NCI-H2081 (cell line): ENCODE measurements at regions not wholly inside any gene's neighbourhood (a gene's known extent, or its start where the extent isn't known, plus 50 kb on each side); places are given as distances from the start of the nearest gene placed in this dataset.

Experiments
- DNase-seq, 2 experiments: peaks; one replicate each; lab custom pipeline; 2025; lab: John Stamatoyannopoulos, UW

DNA sequence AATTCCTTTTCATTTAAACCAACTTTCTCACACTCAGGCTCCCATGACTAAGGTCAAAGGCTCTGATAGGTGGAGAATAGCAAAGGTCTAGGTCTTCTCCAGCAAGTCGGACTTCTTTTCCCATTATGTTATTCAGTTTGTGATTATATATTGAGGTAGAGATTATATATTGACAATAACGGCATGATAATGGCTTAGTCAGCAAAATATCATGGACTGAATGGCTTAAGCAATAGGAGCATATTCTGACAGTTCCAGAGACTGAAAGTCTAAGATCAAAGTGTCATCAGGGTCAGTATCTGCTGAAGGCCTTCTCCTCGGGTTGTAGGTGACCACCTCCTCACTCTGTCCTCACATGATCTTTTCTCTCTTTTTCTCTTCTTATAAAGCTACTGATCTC is 1251.4 kb downstream of the ROBO1 start:
- DNase-seq, result no peak

DNA sequence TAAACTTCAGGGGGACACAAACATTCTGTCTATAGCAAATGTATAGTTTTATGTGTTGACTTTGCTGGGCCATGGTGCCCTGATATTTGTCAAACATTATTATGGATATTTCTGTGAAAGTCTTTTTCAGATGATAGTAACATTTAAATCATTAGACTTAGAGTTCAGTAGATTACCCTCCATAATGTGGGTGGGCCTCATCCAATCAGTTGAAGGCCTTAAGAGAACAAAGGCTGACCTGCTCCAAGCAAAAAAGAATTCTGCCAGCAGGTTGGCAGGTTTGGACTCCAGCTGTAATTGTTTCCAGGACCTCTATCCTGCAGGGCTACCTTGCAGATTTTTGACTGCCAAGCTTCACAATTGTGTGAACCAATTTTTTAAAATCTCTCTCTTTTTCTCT is 1250.9 kb downstream of the ROBO1 start:
- DNase-seq, result no peak

DNA sequence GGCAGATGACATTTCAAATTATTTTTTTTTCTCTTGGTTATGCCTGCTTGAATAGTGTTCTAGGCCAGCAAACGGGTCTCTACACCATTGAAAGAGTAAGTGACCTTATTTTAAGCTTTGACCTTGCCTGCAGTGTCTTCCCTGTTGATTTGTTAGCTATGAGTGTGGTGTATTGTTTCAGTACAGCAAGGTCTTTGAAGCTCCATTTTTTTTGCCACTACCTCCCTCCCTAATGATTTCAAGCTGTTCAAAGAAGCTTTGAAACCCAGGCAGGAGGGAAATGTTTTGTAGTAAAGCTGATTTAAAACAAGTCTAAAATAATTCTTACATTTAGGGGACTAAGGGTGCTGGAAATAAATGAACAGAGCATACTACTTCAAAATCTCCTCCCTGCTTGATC is 1249.8 kb downstream of the ROBO1 start:
- DNase-seq, result no peak

DNA sequence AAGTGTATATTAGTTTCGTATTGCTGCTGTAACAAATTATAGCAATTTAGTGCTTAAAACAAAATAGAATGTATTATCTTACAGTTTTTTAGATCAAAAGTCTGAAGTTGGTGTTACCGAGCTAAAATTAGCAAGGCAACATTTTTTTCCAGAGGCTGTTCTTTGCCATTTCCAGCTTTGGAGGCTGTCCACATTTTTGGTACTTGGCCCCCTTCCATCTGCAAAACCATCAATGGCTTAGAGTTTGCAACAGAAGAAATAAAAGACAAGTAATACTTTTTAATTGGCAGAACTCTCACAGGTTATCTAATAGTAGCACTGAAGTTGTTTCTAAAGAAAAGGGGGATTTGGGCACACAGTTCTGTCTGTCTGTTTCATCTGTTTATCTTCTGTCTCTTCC is 1248.5 kb downstream of the ROBO1 start:
- no peak for DNase-seq

DNA sequence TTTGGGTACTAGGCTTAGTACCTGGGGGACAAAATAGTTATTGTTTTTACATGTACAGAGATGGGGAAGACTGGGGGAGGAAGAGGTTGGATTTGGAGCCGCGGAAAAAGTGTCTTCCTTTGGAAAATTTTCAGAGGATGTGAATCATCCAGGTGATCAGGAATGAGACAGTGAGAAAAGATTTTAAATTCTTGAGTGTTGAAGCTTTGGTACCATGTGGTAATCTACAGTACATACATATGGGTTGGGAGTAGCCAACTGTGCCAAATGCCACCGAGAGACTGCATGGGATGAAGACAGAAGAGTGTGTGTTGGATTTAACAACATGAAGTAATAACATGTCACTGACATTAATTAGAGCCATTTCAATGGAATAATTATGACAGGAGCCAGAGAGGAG is 1238.2 kb downstream of the ROBO1 start:
- no peak for DNase-seq

DNA sequence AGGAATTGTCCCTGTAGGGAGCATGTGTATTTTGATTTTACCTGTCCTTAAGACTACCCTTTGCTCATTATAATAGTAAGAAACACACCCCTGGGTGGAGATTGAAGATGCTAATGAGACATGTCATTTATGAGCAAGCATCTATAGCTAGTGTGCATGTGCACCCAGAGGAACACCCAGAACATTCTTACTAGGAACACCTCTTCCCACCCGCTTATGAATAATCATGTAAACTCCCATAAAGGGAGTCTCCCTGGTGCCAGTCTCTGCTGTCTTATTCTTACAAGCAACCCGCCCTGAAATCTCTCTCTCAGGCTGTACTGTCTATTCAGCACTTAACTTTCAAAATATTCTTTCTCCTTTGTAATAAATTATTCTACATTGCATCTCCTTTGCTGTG is 1227.3 kb downstream of the ROBO1 start:
- no peak for DNase-seq

DNA sequence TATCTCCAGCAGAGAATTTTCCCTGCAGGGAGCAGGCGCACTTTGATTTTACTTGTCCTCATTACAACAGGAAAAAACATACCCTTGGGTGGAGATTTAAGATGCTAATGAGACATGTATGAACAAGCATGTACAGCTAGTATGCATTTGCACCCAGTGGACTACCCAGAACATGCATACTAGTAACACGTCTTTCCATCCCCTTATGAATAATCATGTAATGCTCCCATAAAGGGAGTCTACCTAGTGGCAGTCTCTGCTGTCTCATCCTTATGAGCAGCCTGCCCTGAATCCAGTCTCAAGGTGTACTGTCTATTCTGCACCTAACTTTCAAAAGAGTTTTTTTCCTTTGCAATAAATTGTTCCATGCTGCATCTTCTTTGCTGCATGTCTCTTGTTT is 1222.0 kb downstream of the ROBO1 start:
- no peak for DNase-seq
